ENCODE measurements at regions not wholly inside any gene's neighbourhood (a gene's known extent, or its start where the extent isn't known, plus 50 kb on each side); places are given as distances from the start of the nearest gene placed in this dataset.

- Histone ChIP-seq H2AK9ac (replicated peaks; ENCODE audit: low read depth, low read length, poor library complexity) (no peak overlapping the region), H3K27me3 (ENCODE audit: control insufficient read depth, insufficient read depth, low read length) (no peaks in the 10 kb centered on the region), H2BK5ac (ENCODE audit: low read depth, low read length, poor library complexity, severe bottlenecking) (no peak overlapping the region), H3K23ac (ENCODE audit: low read depth, low read length) (no peak overlapping the region), H2BK15ac (ENCODE audit: low read depth, low read length) (no peak overlapping the region), H3K79me1 (ENCODE audit: low read depth in 1 of 2, low read length in 2 of 2) (no peaks in the 10 kb centered on the region), H3K27ac (ENCODE audit: insufficient read depth, low read length) (no peak overlapping the region), H4K91ac (ENCODE audit: insufficient read depth, low read depth, low read length) (no peak overlapping the region), H2BK20ac (ENCODE audit: low read depth, low read length) (no peak overlapping the region), H3K4ac (ENCODE audit: low read depth, low read length) (no peak overlapping the region), H4K5ac (ENCODE audit: low read depth, low read length) (no peak overlapping the region), H3K9me3 (ENCODE audit: control insufficient read depth, insufficient read depth, low read length) (no peaks in the 10 kb centered on the region), H4K20me1 (ENCODE audit: insufficient read depth, low read length) (no peaks in the 10 kb centered on the region), H3K18ac (ENCODE audit: low read depth, low read length) (no peak overlapping the region), H3K56ac (ENCODE audit: extremely low read depth, insufficient read depth, low read length) (no peak overlapping the region), H3K36me3 (ENCODE audit: control insufficient read depth, insufficient read depth, low read length) (no peaks in the 10 kb centered on the region), H3K4me2 (ENCODE audit: low read depth, low read length) (no peak overlapping the region), H3K14ac (replicated peaks; ENCODE audit: low read depth, low read length) (no peak overlapping the region), H4K8ac (ENCODE audit: low read depth in 2 of 2, low read length in 2 of 2) (no peak overlapping the region), H2AK5ac (ENCODE audit: low read depth, low read length) (no peak overlapping the region), H3K9me1 (ENCODE audit: insufficient read depth, low read length) (no peaks in the 10 kb centered on the region), H3K9ac (ENCODE audit: low read depth, low read length) (no peak overlapping the region), H2BK120ac (ENCODE audit: low read depth, low read length) (no peak overlapping the region), H3K4me1 (ENCODE audit: control insufficient read depth, insufficient read depth, low read length) (peaks cover 2% of the 10 kb centered on the region; the same call in 1 of the 2 replicates), H2AFZ (replicated peaks; ENCODE audit: low read length, poor library complexity) (no peak overlapping the region), H3K4me3 (ENCODE audit: insufficient read depth, low read depth, low read length) (no peak overlapping the region)
- dilution Hi-C loops (cut with HindIII; ENCODE audit: low sequenced_read_pairs, unreplicated experiment) = no loop called here
- ChIA-PET CTCF (no interaction called here), POLR2A (ENCODE audit: unreplicated experiment) (interaction anchor here (0.6 kb wide), 1 partner anchor 261 kb away, joined by 3 read pairs; no protein-coding TSS in a partner anchor)
- ATAC-seq (ENCODE audit: low read depth) = no peak
- no peak for DNase-seq
- no CpG with 5 or more reads among the region's 2 CpGs for WGBS, 2 experiments (ENCODE audit: extremely low coverage in 2 of 2, insufficient read length in 1 of 2)
- in situ Hi-C loops (cut with MboI; ENCODE audit: low sequenced_read_pairs) = no loop called here
- BruUV-seq (replicated peaks) = no TSS peak
- intact Hi-C loops (cut with micrococcal nuclease) = no loop called here
- no peak for TF ChIP-seq RFX5 (IDR thresholded peaks at IDR 0.05; ENCODE audit: low read depth, low read length)
- TF ChIP-seq SMC3 (IDR thresholded peaks at IDR 0.05; ENCODE audit: low read depth, low read length) = no peak
These were observed 374.8 kb downstream of the EFNA5 start for GRCh38 chr5:107295914-107296313.

Measured in IMR-90 (cell line).